HepG2 (cell line): ENCODE measurements at regions not wholly inside any gene's neighbourhood (a gene's known extent, or its start where the extent isn't known, plus 50 kb on each side); places are given as distances from the start of the nearest gene placed in this dataset.

Source experiments
- ATM ChIP-seq: fragments of 450-650 bp; IDR thresholded peaks from 2 replicates; pipeline ENCODE4 v1.7.1; 2017; ENCODE audit warnings: mild to moderate bottlenecking, borderline replicate concordance
- E2F1 ChIP-seq: sonication (generic); formaldehyde crosslinking; IDR thresholded peaks from 2 replicates; pipeline ENCODE4 v1.5.0; 2020; ENCODE audit warnings: missing genetic modification reagents
- FOXK2 ChIP-seq: fragments of 450-650 bp; IDR thresholded peaks from 2 replicates; pipeline ENCODE4 v1.6.1; 2016
- GFI1 ChIP-seq: sonication (generic); formaldehyde crosslinking; IDR thresholded peaks from 2 replicates; pipeline ENCODE4 v1.5.0; 2020; ENCODE audit warnings: missing genetic modification reagents, mild to moderate bottlenecking, borderline replicate concordance
- HOMEZ ChIP-seq: IDR thresholded peaks from 2 replicates; pipeline ENCODE4 v1.6.1; 2016; ENCODE audit warnings: low read depth
- MAFG ChIP-seq: sonication (generic); formaldehyde crosslinking; IDR thresholded peaks from 2 replicates; pipeline ENCODE4 v1.5.1; 2020; ENCODE audit warnings: mild to moderate bottlenecking, missing genetic modification reagents
- PRMT3 ChIP-seq: sonication (generic); formaldehyde crosslinking; IDR thresholded peaks from 2 replicates; pipeline ENCODE4 v1.8.1; 2022; ENCODE audit warnings: low read depth, mild to moderate bottlenecking, moderate library complexity, missing genetic modification reagents, borderline replicate concordance
- SOX5 ChIP-seq: IDR thresholded peaks from 2 replicates; pipeline ENCODE4 v1.6.1; 2016; ENCODE audit warnings: borderline replicate concordance
- TERF1 ChIP-seq: sonication (generic); formaldehyde crosslinking; IDR thresholded peaks from 2 replicates; pipeline ENCODE4 v1.8.0; 2022; ENCODE audit warnings: mild to moderate bottlenecking, missing genetic modification reagents, moderate library complexity
- TFAP4 ChIP-seq: sonication (generic); IDR thresholded peaks from 2 replicates; pipeline ENCODE4 v1.6.1; 2016; ENCODE audit warnings: low read depth, borderline replicate concordance
- ZBTB20 ChIP-seq: sonication (generic); formaldehyde crosslinking; IDR thresholded peaks from 2 replicates; pipeline ENCODE4 v1.8.1; 2023; ENCODE audit warnings: missing genetic modification reagents, low read depth, mild to moderate bottlenecking, borderline replicate concordance
- ZC3H4 ChIP-seq: sonication (generic); formaldehyde crosslinking; IDR thresholded peaks from 2 replicates; pipeline ENCODE4 v1.4.0; 2020; ENCODE audit warnings: missing genetic modification reagents, borderline replicate concordance
- ZFP37 ChIP-seq: sonication (generic); formaldehyde crosslinking; IDR thresholded peaks from 2 replicates; pipeline ENCODE4 v1.4.0; 2020; ENCODE audit warnings: missing genetic modification reagents, borderline replicate concordance
- ZNF563 ChIP-seq: sonication (generic); formaldehyde crosslinking; IDR thresholded peaks from 2 replicates; pipeline ENCODE4 v1.8.0; 2022; ENCODE audit warnings: mild to moderate bottlenecking, moderate library complexity, missing genetic modification reagents
- ZNF564 ChIP-seq: sonication (generic); formaldehyde crosslinking; IDR thresholded peaks from 2 replicates; pipeline ENCODE4 v1.8.1; 2023; ENCODE audit warnings: mild to moderate bottlenecking, missing genetic modification reagents
- ZNF605 ChIP-seq: sonication (generic); formaldehyde crosslinking; IDR thresholded peaks from 2 replicates; pipeline ENCODE4 v1.8.0; 2022; ENCODE audit warnings: mild to moderate bottlenecking, missing genetic modification reagents
- ZNF609 ChIP-seq: sonication (generic); formaldehyde crosslinking; IDR thresholded peaks from 2 replicates; pipeline ENCODE4 v1.4.0; 2020; ENCODE audit warnings: mild to moderate bottlenecking, missing genetic modification reagents, borderline replicate concordance
- ZNF800 ChIP-seq: sonication (generic); formaldehyde crosslinking; IDR thresholded peaks from 2 replicates; pipeline ENCODE4 v1.4.0; 2020; ENCODE audit warnings: missing genetic modification reagents
- ZSCAN12 ChIP-seq: sonication (generic); formaldehyde crosslinking; IDR thresholded peaks from 2 replicates; pipeline ENCODE4 v1.9.0; 2021; ENCODE audit warnings: mild to moderate bottlenecking, missing genetic modification reagents

GRCh38 chr6:63448229-63448628 is 124.1 kb upstream of the LOC128125822 start (continued):
- TF ChIP-seq TERF1 (CRISPR knock-in tag) (no peak), E2F1 (CRISPR knock-in tag) (no peak), ZBTB20 (CRISPR knock-in tag) (no peak), ZNF609 (CRISPR knock-in tag) (no peak), ZFP37 (CRISPR knock-in tag) (no peak), ZC3H4 (CRISPR knock-in tag) (no peak), ZNF800 (CRISPR knock-in tag) (no peak), ZNF605 (CRISPR knock-in tag) (no peak), ZNF564 (no peak), ATM (no peak), PRMT3 (CRISPR knock-in tag) (no peak), ZSCAN12 (no peak), MAFG (CRISPR knock-in tag) (no peak), TFAP4 (no peak), ZNF563 (CRISPR knock-in tag) (no peak), SOX5 (no peak; the same call in 1 of the 2 replicates), FOXK2 (no peak), GFI1 (CRISPR knock-in tag) (no peak), HOMEZ (CRISPR knock-in tag) (peak; percentile 92)
